PC-3 (cell line): ENCODE measurements at regions not wholly inside any gene's neighbourhood (a gene's known extent, or its start where the extent isn't known, plus 50 kb on each side); places are given as distances from the start of the nearest gene placed in this dataset.
"Not testable (repeated sequence)": the region's sequence is repeated elsewhere in the genome, so short reads cannot be mapped to it uniquely, and the experiment has no call there.

Experiments
- ATAC-seq: fragments of 200-7000 bp; cut with Tn5 transposase; 2 replicates; pipeline ENCODE4 v1.9.1; 2020; ENCODE audit warnings: mild to moderate bottlenecking, moderate library complexity
- BruUV-seq: library from RNA; stranded (reverse); fragments of 400-500 nt; replicated peaks from 2 replicates; lab custom pipeline; 2021; lab: Mats Ljungman, UMichigan
- CTCF ChIA-PET: fragments of 300-600 bp; sonication (Branson Sonifier 250); formaldehyde crosslinking; loops from one replicate; lab custom pipeline; 2022; ENCODE audit warnings: antibody characterized with exemption; lab: Charles Lee
- POLR2A ChIA-PET: fragments of 300-600 bp; sonication (Branson Sonifier 250); formaldehyde crosslinking; loops from one replicate; lab custom pipeline; 2022; ENCODE audit warnings: antibody characterized with exemption; ENCODE audit not compliant: unreplicated experiment; lab: Charles Lee
- DNase-seq: peaks from one replicate; pipeline ENCODE4 v3.0.0-alpha.2; 2015
- H2AFZ ChIP-seq: fragments of 300-600 bp; sonication (generic); 2 replicates; pipeline ENCODE4 v1.6.0; 2016; ENCODE audit warnings: antibody characterized with exemption, low read length
- H3F3A ChIP-seq: fragments of 300-600 bp; sonication (generic); one replicate; pipeline ENCODE4 v1.6.0; 2017; ENCODE audit warnings: antibody characterized with exemption, low read length, control low read depth, mild to moderate bottlenecking; ENCODE audit not compliant: unreplicated experiment
- H3K27ac ChIP-seq: fragments of 300-600 bp; sonication (generic); 2 replicates; pipeline ENCODE4 v1.5.1; 2016; ENCODE audit warnings: mild to moderate bottlenecking, low read length
- H3K27me3 ChIP-seq: fragments of 300-600 bp; sonication (generic); 2 replicates; pipeline ENCODE4 v1.6.1; 2016; ENCODE audit warnings: low read length, mixed read lengths
- H3K36me3 ChIP-seq: fragments of 300-600 bp; sonication (generic); 2 replicates; pipeline ENCODE4 v1.6.1; 2016; ENCODE audit warnings: low read depth, mixed run types, low read length, mixed read lengths
- H3K4me1 ChIP-seq: fragments of 300-600 bp; sonication (generic); 2 replicates; pipeline ENCODE4 v1.5.1; 2016; ENCODE audit warnings: low read length; ENCODE audit not compliant: insufficient read depth
- H3K4me2 ChIP-seq: fragments of 300-600 bp; sonication (generic); 2 replicates; pipeline ENCODE4 v1.6.0; 2016; ENCODE audit warnings: low read length
- H3K4me3 ChIP-seq: fragments of 300-600 bp; sonication (generic); 2 replicates; pipeline ENCODE4 v1.5.1; 2016; ENCODE audit warnings: mild to moderate bottlenecking, low read length, mixed read lengths
- H3K79me2 ChIP-seq: fragments of 300-600 bp; sonication (generic); 2 replicates; pipeline ENCODE4 v1.6.1; 2017; ENCODE audit warnings: low read length, mixed read lengths
- H3K9ac ChIP-seq: fragments of 300-600 bp; sonication (generic); 2 replicates; pipeline ENCODE4 v1.6.0; 2016; ENCODE audit warnings: mild to moderate bottlenecking, low read length
- H3K9me2 ChIP-seq: fragments of 300-600 bp; sonication (generic); replicated peaks from 2 replicates; pipeline ENCODE4 v1.6.1; 2016; ENCODE audit warnings: mixed run types, low read length, mixed read lengths
- H3K9me3 ChIP-seq: fragments of 300-600 bp; sonication (generic); 2 replicates; pipeline ENCODE4 v1.6.1; 2016; ENCODE audit warnings: low read length, mixed read lengths
- H4K20me1 ChIP-seq: fragments of 300-600 bp; sonication (generic); 2 replicates; pipeline ENCODE4 v1.6.1; 2016; ENCODE audit warnings: low read length, mixed read lengths
- EZH2 ChIP-seq: fragments of 300-600 bp; sonication (generic); IDR thresholded peaks from one replicate; pipeline ENCODE4 v1.6.1; 2017; ENCODE audit warnings: antibody characterized with exemption, mild to moderate bottlenecking, low read length; ENCODE audit not compliant: unreplicated experiment
- EZH2phosphoT487 ChIP-seq: fragments of 300-600 bp; sonication (generic); IDR thresholded peaks from 2 replicates; pipeline ENCODE4 v1.6.1; 2018; ENCODE audit warnings: mild to moderate bottlenecking, antibody characterized with exemption, low read length, borderline replicate concordance
- intact Hi-C: fragments of 100-400 bp; cut with micrococcal nuclease; formaldehyde crosslinking; loops from 2 replicates; pipeline ENCODE4 v1.9.0; 2023
- TF ChIP-seq, protein P1 (sequence below): fragments of 300-600 bp; sonication (generic); conservative IDR thresholded peaks from 2 replicates; pipeline ENCODE4 v1.5.1; 2017; ENCODE audit warnings: antibody characterized with exemption, low read depth, mild to moderate bottlenecking, low read length

DNA sequence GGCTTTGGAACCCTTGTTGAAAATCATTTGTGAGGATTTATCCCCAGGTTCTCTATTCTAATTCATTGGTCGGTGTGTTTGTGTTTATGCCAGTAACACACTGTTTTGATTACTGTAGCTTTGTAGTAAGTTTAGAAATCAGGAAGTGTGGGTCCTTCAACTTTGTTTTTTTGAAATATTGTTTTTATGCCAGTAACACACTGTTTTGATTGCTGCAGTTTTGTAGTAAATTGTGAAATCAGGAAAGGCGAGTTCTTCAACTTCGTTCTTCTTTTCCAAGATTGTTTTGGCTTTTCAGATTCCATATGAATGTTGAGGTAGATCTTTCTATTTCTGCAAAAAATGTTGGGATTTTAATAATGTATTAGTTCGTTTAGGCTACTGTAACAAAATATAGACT, 314.6 kb downstream of the RPLP1 start:
- Histone ChIP-seq H3K36me3 (no peaks in the 10 kb centered on the region), H4K20me1 (no peaks in the 10 kb centered on the region), H3F3A (no peaks in the 10 kb centered on the region), H3K27me3 (no peaks in the 10 kb centered on the region), H3K27ac (no peak overlapping the region), H3K4me3 (no peak overlapping the region), H3K9me3 (no peaks in the 10 kb centered on the region; the same call in 1 of the 2 replicates), H3K4me1 (peaks cover 9% of the 10 kb centered on the region), H2AFZ (no peak overlapping the region), H3K4me2 (no peak overlapping the region), H3K9ac (no peak overlapping the region), H3K9me2 (no peaks in the 10 kb centered on the region), H3K79me2 (no peaks in the 10 kb centered on the region)
- DNase-seq = no peak
- TF ChIP-seq EZH2phosphoT487 = no peak
- TF ChIP-seq, protein P1, sequence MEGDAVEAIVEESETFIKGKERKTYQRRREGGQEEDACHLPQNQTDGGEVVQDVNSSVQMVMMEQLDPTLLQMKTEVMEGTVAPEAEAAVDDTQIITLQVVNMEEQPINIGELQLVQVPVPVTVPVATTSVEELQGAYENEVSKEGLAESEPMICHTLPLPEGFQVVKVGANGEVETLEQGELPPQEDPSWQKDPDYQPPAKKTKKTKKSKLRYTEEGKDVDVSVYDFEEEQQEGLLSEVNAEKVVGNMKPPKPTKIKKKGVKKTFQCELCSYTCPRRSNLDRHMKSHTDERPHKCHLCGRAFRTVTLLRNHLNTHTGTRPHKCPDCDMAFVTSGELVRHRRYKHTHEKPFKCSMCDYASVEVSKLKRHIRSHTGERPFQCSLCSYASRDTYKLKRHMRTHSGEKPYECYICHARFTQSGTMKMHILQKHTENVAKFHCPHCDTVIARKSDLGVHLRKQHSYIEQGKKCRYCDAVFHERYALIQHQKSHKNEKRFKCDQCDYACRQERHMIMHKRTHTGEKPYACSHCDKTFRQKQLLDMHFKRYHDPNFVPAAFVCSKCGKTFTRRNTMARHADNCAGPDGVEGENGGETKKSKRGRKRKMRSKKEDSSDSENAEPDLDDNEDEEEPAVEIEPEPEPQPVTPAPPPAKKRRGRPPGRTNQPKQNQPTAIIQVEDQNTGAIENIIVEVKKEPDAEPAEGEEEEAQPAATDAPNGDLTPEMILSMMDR = no peak
- TF ChIP-seq EZH2 = no peak
- no TSS peak for BruUV-seq
- intact Hi-C loops = no loop called here
- no peak for ATAC-seq
- ChIA-PET POLR2A (no interaction called here), CTCF (no interaction called here)

DNA sequence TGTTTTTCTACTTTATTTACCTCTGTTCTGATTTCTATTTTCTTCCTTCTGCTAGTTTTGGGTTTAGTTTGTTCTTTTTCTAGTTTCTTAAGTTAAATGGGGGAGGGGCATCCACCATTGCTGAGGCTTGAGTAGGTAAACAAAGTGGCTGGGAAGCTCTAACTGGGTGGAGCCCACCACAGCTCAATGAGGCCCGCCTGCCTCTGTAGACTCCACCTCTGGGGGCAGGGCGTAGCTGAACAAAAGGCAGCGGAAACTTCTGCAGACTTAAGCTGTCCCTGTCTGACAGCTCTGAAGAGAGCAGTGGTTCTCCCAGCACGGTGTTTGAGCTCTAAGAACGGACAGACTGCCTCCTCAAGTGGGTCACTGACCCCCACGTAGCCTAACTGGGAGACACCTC, 316.7 kb downstream of the RPLP1 start:
- H3F3A ChIP-seq, H3K9me2 ChIP-seq, H3K4me2 ChIP-seq, H3K79me2 ChIP-seq, DNase-seq, H3K4me3 ChIP-seq, H3K4me1 ChIP-seq, H3K27ac ChIP-seq, CTCF ChIA-PET, H3K27me3 ChIP-seq, intact Hi-C loops, H2AFZ ChIP-seq, BruUV-seq, H3K9ac ChIP-seq, H4K20me1 ChIP-seq, POLR2A ChIA-PET, H3K36me3 ChIP-seq, H3K9me3 ChIP-seq, ATAC-seq: not testable (repeated sequence)

DNA sequence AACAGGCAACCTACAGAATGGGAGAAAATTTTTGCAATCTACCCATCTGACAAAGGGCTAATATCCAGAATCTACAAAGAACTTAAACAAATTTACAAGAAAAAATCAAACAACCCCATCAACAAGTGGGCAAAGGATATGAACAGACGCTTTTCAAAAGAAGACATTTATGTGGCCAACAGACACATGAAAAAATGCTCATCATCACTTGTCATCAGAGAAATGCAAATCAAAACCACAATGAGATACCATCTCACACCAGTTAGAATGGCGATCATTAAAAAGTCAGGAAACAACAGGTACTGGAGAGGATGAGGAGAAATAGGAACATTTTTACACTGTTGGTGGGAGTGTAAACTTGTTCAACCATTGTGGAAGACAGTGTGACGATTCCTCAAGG, 321.6 kb downstream of the RPLP1 start:
- POLR2A ChIA-PET, H3K9me2 ChIP-seq, H3K9me3 ChIP-seq, H3K79me2 ChIP-seq, H3K9ac ChIP-seq, BruUV-seq, intact Hi-C loops, H3K4me1 ChIP-seq, H4K20me1 ChIP-seq, CTCF ChIA-PET, H3F3A ChIP-seq, H3K4me3 ChIP-seq, DNase-seq, H3K36me3 ChIP-seq, H2AFZ ChIP-seq, H3K27me3 ChIP-seq, ATAC-seq, H3K27ac ChIP-seq, H3K4me2 ChIP-seq: not testable (repeated sequence)

DNA sequence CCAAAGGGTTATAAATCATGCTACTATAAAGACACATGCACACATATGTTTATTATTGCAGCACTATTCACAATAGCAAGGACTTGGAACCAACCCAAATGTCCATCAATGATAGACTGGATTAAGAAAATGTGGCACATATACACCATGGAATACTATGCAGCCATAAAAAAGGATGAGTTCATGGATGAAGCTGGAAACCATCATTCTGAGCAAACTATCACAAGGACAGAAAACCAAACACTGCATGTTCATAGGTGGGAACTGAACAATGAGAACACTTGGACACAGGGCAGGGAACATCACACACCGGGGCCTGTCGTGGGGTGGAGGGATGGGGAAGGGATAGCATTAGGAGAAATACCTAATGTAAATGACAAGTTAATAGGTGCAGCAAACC, 322.1 kb downstream of the RPLP1 start:
- H3F3A ChIP-seq, intact Hi-C loops, H3K4me2 ChIP-seq, H3K27ac ChIP-seq, H3K4me3 ChIP-seq, H3K4me1 ChIP-seq, CTCF ChIA-PET, H3K79me2 ChIP-seq, H4K20me1 ChIP-seq, H3K9me2 ChIP-seq, H3K36me3 ChIP-seq, H3K9ac ChIP-seq, ATAC-seq, H3K27me3 ChIP-seq, H2AFZ ChIP-seq, H3K9me3 ChIP-seq, POLR2A ChIA-PET, DNase-seq, BruUV-seq: not testable (repeated sequence)
